Colonic mucosa (tissue), 4 donors: ENCODE measurements at regions not wholly inside any gene's neighbourhood (a gene's known extent, or its start where the extent isn't known, plus 50 kb on each side); places are given as distances from the start of the nearest gene placed in this dataset.

ENCODE experiments used
- DNase-seq: peaks from one replicate; pipeline ENCODE4 v3.0.0-alpha.2; 2020
- H3K27ac ChIP-seq: fragments of 200-600 bp; one replicate; pipeline ENCODE4 v1.8.0; 2021
- H3K27me3 ChIP-seq: fragments of 200-600 bp; one replicate; pipeline ENCODE4 v1.8.0; 2021
- H3K36me3 ChIP-seq: fragments of 200-600 bp; one replicate; pipeline ENCODE4 v1.8.0; 2021
- H3K4me1 ChIP-seq: fragments of 200-600 bp; one replicate; pipeline ENCODE4 v1.8.0; 2021; ENCODE audit warnings: mild to moderate bottlenecking
- H3K4me3 ChIP-seq: fragments of 200-600 bp; one replicate; pipeline ENCODE4 v1.8.0; 2021
- H3K9ac ChIP-seq, 2 donors: one replicate each; pipeline ENCODE4 v1.7.0; 2013; ENCODE audit warnings: control low read depth in 2 of 2, low read depth in 2 of 2, low read length in 2 of 2
- H3K9me3 ChIP-seq: fragments of 200-600 bp; one replicate; pipeline ENCODE4 v1.8.0; 2021
- CTCF ChIP-seq: fragments of 200-600 bp; IDR thresholded peaks from one replicate; pipeline ENCODE4 v1.8.0; 2022; ENCODE audit warnings: antibody characterized with exemption, mild to moderate bottlenecking
- intact Hi-C: fragments of 100-400 bp; cut with DNase I; formaldehyde crosslinking; loops from one replicate; pipeline ENCODE4 v1.14.1; 2022
- donor health status: healthy.
- donor health status: DM: no; HTN: no; CAD: no.
- donor health status: DM: no; HTN: no; CAD: no.

- no peak overlapping the region for H3K27ac ChIP-seq
- no peak overlapping the region for H3K9ac ChIP-seq
- no peak for TF ChIP-seq CTCF
- intact Hi-C loops, result no loop called here
- no peak overlapping the region for H3K4me3 ChIP-seq
- H3K9me3 ChIP-seq, result no peaks in the 10 kb centered on the region
- H3K36me3 ChIP-seq, result no peaks in the 10 kb centered on the region
- no peaks in the 10 kb centered on the region for H3K27me3 ChIP-seq
- DNase-seq, result no peak
- no peaks in the 10 kb centered on the region for H3K4me1 ChIP-seq
Observed at GRCh38 chr4:37126051-37126450, 118.5 kb upstream of the NWD2 start.

DNA sequence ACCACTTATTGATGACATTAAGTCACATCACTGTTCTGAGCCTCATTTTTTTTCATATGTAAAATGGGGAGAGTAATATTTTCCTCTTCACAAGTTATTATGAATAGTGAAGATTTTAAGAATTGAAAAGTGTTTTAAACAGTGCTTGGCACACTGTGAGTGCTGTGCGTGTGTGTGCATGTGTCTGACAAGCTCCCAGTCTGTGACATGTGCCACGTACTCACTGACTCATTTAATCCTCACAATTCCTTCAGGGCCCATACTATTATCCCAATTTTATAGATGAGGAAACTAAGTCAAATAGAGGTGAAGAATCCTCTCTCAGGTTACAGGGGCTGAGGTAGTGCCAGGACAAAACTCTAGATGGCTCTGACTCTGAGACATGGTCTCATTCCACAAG is 114.1 kb upstream of the NWD2 start:
- Histone ChIP-seq H3K9me3 (no peaks in the 10 kb centered on the region), H3K9ac (no peak overlapping the region), H3K36me3 (no peaks in the 10 kb centered on the region), H3K4me3 (no peak overlapping the region), H3K4me1 (no peaks in the 10 kb centered on the region), H3K27me3 (no peaks in the 10 kb centered on the region), H3K27ac (no peak overlapping the region)
- no peak for TF ChIP-seq CTCF
- DNase-seq, result no peak
- intact Hi-C loops, result no loop called here

GRCh38 chr4:37132351-37132974 is 112.1 kb upstream of the NWD2 start:
- Histone ChIP-seq H3K4me3 (no peak overlapping the region), H3K36me3 (no peaks in the 10 kb centered on the region), H3K9me3 (no peaks in the 10 kb centered on the region), H3K27ac (no peak overlapping the region), H3K4me1 (no peaks in the 10 kb centered on the region), H3K27me3 (no peaks in the 10 kb centered on the region), H3K9ac (no peak overlapping the region)
- intact Hi-C loops, result no loop called here
- DNase-seq, result no peak
- no peak for TF ChIP-seq CTCF

- Histone ChIP-seq H3K4me1 (no peaks in the 10 kb centered on the region), H3K27ac (no peak overlapping the region), H3K36me3 (no peaks in the 10 kb centered on the region), H3K9ac (no peak overlapping the region), H3K4me3 (no peak overlapping the region), H3K9me3 (no peaks in the 10 kb centered on the region), H3K27me3 (no peaks in the 10 kb centered on the region)
- DNase-seq, result no peak
- no peak for TF ChIP-seq CTCF
- intact Hi-C loops, result no loop called here
Observed at GRCh38 chr4:37132975-37133360, 111.6 kb upstream of the NWD2 start.

GRCh38 chr4:37138019-37138653 is 106.4 kb upstream of the NWD2 start:
- intact Hi-C loops, result no loop called here

More at GRCh38 chr4:37138019-37138653, 106.4 kb upstream of the NWD2 start:
- Histone ChIP-seq H3K9ac (no peak overlapping the region), H3K36me3 (no peaks in the 10 kb centered on the region), H3K27ac (no peak overlapping the region), H3K9me3 (no peaks in the 10 kb centered on the region), H3K4me1 (no peaks in the 10 kb centered on the region), H3K27me3 (no peaks in the 10 kb centered on the region), H3K4me3 (no peak overlapping the region)
- no peak for TF ChIP-seq CTCF
- DNase-seq, result no peak
